DMS114 treated with DMSO at 0.1 percent for 48 hours (cell line): ENCODE measurements at regions not wholly inside any gene's neighbourhood (a gene's known extent, or its start where the extent isn't known, plus 50 kb on each side); places are given as distances from the start of the nearest gene placed in this dataset.

ENCODE experiments used
- DNase-seq: peaks from one replicate; lab custom pipeline; 2025; ENCODE audit not compliant: unreplicated experiment; lab: John Stamatoyannopoulos, UW

DNA sequence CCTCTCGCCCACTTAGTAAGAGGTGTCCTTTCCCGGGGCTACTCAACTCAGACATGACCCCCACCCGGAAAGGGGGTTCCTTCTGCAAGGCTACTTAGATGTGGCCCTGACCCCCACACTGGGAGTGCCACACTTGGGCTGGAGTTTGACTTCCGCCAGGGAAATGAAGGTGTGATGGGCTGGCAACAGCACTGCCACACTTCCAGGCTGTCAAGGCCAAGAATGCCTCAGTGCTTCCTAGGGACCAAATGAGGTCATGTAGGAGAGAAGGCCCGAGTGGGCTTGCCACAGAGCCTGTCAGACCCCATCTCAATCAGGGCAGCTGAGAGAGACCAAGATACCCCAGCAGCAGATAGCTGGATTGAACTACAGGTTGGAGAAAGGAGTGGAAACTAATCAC, 55.5 kb downstream of the DRD1 start:
- no peak for DNase-seq

DNA sequence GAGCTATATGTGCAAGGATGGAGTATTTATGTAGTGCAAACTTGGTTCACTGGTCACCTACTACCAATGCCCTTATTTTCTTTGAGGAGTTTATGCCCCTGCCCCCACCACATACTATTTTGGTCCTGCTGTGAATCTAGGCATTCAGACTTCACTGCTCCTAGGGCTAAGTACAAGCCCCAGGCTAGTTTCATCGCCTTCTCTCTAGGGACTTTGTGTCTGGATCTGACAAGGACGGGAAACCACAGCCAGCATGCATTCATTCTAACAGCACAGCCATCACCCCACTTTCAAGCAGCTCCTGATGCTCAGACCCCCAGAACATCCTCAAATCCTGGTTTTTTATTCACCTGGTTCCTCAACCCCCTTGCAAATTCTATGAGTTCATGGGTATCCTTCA, 56.8 kb downstream of the DRD1 start:
- DNase-seq: no peak

DNA sequence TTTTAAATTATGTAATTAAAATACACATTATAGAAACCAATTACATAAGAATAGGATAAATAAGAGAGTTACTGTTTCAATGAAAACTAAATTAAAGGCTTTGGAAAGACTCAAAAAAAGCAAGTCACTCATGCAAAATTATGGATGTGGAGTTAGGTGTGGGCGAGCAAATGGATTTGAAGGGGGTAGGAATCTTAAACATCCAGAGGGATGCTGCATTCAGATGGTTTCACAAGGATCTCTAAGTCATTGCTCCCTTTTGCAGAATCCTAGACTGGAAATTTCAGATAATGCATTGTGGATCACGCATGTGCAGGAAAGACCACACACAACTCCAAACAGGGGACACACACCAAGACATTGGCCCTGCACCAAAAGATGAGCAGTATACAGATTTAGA, 57.5 kb downstream of the DRD1 start:
- DNase-seq: no peak

DNA sequence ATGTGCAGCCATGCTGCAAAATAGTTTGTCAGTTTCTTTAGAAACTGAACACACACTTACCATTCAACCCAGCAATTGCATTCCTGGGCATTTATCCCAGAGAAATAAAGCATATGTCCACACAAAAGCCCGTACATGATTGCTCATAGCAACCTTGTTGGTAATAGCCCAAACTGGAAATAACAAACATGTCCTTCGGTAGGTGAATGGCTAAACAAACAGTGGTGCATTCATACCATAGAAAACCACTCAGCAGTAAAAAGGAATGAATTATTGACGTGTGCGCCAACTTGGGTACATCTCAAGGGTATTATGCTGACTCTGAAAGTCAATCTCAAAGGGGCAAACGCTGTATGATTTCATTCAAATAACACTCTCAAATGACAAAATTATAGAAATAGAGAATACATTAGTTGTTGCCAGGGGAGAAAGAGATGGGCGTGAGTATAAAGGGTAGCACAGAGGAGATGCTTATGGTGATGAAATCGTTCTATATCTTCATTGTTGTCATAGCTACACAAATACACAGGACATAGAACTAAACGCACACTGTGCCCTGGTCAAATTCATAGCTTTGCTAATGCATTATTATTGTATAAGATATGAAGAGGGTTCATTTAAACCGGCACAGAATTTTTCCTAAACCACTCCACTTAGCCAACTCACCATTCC, 58.2 kb downstream of the DRD1 start:
- no peak for DNase-seq

DNA sequence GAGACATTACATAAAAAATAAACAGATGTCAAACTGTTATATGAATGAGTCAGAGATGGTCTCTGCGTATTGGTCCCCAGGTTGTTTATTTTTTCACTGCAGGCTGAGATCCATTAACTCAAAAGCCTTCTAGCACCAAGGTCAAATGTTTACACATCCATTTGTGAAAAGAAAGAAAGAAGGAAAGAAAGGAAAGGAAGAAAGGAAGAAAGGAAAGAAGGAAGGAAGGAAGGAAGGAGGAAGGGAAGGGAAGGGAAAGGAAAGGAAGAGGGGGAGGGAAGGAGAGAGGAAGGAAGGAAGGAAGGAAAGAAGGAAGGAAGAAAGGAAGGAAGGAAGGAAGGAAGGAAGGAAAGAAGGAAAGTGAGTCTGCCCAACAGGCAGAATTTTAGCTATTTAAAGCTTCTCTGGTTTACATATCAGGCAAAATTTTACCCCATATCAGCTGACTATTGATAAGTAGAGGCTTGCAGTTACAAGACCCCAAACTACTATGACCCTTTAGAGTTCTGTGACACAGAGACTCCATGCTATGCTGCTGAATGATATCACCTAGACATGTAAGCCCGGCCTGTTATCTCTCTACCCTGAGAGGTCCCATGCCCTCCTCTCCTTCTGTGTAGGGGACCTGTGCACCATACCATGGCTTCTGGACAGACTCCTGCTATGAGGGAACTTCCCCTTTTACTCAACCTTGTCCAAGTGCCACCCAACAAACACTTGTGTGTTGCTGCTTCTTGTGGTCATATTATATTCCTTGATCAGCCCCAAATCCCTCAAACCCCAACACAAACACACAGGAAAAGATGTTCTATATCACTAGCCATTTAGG, 59.0 kb downstream of the DRD1 start:
- no peak for DNase-seq

DNA sequence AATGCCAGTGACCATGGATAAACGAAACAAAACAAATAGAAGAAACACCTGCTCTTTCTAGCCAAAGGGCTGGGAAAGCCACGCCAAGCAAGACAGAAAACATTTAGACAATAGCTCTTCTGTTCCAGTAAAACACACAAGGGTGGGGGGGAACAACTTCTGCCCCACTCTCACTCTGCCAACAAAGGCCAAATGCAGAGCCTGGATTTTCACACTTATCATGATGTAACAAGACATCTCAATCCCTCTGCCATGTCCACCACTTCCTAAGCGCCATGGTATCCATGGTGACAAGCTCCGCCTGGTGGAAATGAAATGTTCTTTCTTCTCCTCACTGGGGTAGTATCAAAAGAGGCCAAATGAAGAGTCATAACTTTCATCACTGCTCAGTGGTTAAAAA, 60.6 kb downstream of the DRD1 start:
- DNase-seq: no peak

DNA sequence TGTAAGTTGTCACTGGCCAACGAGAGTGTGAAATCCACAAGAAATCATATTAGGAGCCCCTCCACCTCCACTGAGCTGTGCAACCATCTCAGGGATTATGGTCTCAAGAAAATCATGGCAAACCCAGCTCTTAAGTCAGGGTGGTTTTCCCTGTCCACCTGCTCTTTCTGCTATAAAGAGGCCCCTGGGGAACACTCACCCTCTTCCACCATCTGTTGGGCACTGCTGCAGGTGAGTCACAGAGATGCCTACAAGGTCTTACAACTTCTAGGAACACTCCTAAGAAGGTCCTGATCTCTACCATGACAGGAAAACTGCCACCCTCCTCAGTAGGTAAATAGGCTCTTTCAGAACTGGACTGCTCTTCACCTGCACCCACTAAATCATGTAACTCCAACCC, 61.8 kb downstream of the DRD1 start:
- no peak for DNase-seq

DNA sequence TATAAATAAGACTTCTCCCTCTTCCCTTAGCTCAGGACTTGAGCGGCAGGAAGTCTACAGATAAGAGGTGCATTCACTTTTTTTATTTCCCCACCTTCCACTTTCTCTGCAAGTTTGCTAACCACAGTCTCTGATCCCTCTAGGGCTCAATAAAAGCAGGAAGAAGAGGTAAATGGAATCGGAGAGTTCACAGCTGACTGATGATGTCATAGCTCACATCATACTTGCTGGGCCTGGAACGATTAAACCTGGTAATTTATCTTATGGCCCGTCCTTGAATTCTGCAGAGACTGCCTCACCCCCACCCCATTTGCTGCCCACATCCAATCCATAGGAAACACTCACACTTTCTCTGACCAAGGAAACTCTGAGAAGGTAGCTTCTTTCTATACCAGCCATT, 62.9 kb downstream of the DRD1 start:
- no peak for DNase-seq

DNA sequence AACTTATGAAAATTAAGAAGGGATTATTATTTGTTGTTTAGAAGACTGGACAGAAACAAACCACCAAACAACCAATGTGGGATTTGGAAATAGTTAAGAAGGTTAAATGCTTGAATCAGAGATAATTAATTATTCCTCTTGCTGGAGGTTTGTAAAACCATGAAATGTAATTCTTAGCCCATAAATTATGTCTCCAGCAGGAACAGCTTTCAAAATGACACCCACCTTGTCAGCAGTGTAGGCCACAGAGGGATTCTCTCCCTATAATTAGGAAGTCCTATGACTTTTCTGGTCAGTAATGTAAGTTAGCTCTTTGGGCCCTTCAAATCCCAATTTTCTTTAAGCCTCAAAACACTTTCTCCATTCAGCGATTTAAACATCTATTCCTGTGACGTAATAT, 63.3 kb downstream of the DRD1 start:
- no peak for DNase-seq

DNA sequence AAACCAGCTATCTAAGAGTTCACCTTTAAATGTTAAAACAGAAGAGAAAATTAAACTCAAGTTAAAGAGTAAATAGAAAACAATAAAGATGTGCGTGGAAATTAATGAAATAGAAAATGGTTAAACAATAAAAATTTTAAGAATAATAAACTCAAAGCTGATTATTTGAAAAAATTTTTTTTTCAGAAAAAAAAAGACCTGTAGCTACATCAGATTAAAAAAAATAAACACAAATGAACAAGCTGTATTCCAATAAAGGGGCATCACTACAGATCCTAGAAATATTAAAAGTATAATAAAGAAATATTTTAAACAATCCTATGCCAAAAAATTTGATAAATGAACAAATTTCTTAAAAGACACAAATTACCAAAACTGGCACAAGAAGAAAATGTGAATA, 64.1 kb downstream of the DRD1 start:
- no peak for DNase-seq

DNA sequence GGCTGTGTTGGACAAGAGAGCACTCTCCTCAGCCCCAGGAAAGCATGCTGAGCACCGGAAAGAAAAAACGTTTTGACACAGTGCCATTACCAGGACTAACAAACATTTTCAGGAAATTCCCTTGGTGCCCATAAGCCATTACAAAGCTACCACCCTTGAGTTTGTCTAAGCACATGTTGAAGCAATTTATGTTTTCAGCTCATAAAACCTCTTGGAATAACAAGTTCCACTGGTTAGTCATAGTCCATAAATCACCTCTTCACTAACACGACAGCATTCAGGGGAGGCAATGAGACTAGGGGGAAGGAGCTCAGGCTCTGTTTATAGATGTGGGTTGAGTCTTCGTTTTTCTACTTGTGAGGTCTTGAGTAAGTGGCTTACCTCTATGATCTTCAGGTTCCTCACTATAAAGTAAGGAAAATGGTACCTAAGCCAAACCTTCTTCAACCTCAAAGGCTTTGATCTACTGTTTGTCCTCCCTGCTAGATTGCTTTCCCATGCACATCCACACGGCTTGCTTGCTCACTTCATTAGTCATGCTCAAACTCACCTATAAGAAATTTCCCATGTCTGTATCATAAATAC, 65.4 kb downstream of the DRD1 start:
- no peak for DNase-seq

DNA sequence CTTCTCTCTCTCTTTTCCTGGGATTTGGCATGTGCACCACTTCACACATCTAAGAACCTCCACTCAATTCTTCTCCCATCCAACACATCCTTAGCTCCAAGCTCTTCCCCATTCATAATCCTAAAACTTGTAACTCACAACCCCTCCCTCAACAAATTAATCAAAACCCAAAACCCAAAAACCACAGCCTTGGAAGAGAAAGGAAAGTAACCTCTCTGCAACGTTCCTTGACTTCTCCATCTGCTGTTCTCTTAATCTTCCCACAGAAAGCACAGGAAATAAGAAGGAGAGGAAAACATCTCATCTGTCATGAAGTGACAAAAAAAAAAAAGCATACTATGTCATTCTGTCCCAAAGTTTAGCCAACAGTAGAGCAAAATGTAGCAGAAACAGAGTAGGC, 66.2 kb downstream of the DRD1 start:
- no peak for DNase-seq

DNA sequence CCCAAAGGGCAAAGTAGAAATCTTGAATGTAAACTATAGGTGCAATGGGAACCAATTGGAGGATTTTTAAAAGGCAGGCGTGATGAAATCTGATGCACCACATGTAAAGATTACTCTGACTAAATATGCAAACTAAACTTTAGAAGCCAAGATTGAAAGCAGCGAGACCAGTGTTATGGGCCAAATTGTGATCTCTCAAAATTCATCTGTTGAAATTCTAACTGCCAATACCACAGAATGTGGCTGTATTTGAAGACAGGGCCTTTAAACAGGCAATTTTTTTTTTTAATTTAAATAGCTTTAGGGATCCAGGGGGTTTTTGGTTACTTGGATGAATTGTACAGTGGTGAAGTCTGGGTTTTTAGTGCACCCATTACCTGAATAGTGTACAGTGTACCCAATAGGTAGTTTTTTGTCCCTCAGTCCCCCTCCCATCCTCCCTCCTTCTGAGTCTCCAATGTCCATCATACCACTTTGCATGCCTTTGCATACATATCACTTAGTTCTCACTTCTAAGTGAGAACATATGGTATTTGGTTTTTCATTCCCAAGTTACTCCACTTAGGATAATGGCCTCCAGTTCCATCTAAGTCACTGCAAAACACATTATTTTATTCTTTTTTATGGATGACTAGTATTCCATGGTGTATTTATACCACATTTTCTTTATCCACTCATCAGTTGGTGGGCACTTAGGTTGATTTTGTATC, 69.7 kb downstream of the DRD1 start:
- DNase-seq: no peak

DNA sequence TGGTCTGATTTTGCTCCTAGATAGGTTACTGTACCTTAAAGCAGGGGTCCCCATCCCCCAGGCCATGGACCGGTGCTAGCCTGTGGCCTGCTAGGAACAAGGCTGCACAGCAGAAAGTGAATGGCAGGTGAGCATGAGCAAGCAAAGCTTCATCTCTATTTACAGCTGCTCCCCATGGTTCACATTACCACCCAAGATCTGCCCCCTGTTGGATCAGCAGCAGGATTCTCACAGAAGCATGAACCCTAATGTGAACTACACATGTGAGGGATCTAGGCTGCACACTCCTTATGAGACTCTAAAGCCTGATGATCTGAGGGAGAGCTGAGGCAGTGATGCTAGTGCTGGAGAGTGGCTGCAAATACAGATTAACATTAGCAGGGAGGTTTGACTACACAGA, 78.1 kb downstream of the DRD1 start:
- no peak for DNase-seq

DNA sequence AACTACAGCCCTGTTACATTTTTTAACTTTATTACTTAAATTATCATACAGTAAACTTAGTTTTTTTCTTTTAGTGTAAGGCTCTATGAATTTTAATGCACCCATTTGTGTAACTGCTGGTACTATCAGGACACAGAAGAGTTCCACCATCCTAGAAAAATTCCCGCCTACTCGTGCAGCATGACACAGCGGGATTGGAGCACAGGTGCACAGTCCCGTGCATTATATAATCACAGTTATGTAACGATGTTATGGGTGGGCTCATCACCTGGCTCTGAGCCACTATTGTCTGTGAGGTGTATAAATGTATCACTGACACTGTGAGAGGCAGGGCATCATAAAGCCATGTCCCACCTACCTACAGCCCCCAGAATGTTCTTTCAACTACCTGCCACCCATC, 80.7 kb downstream of the DRD1 start:
- DNase-seq: no peak

DNA sequence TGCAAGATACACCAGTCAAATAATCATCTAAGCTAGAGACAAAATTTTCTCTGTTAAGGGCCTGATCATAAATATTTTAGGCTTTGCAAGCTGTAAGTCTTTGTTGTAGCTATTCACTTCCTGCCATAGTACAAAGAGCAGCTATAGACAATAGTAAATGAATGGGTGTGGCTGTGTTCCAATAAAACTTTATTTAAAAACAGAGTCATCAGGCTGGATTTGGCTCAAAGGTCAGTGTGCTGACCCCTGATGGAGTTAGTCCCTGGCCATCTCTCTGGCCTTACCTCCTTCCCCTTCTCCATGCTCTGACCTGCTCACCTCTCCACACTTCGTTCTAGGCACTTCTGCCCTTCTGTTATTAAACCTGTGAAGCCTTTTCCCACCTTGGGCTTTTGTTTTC, 86.0 kb downstream of the DRD1 start:
- DNase-seq: no peak

DNA sequence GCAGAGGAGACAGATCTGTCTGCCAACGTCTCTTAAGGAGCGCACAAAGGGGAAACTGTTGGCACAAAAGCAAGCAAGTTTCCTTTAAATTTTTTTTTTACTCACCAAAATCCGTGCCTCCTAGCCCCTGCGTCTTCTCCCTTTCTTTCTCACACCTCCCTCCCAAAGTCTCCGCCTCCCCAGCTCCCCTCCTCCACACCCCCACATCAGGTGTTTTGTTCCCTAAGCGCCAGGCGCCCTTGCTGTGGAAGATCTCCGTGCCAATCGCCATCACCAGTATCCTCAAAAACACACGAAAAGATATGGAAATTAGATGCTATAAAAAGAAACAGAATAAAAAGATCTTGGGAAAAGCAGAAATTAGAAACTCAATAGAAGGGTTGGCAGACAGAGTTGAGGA, 87.6 kb downstream of the DRD1 start:
- DNase-seq: no peak

DNA sequence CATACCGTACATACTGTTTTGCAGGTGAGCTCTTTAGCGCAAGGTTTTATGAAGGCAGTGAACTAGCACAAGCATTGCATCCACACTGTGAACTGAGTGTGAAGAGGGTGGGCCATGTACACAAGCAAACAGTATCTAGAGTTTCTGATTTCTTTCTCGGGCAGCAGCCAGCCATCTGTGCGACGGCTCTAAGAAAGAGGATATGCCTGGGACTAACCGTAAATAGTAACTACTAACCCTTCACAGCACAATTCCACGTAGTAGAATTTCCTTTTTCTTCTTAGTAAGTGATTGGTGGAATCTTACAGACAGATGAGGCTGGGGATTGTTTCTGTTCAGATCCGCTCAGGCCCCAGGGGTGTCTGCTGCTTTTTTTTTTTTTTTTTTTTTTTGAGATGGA, 89.0 kb downstream of the DRD1 start:
- no peak for DNase-seq

DNA sequence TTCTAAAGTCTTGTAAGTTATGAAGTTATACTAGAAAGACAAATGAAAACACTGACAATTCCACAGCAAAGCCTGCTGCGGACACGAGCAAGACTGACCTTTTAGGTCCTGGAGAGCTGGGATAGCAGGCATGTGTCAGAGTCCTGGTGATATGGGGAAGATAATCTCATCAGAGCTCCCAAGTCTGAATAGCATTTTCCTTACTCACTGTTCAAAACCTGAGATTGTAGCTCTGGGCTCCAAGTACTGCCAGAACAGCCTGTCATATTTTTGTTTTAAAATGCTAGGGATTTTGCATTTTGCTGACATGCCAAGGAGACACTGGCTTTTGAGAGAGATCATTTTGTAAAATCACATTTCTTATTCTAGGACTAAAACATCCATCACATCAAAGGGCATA, 90.1 kb downstream of the DRD1 start:
- no peak for DNase-seq

DNA sequence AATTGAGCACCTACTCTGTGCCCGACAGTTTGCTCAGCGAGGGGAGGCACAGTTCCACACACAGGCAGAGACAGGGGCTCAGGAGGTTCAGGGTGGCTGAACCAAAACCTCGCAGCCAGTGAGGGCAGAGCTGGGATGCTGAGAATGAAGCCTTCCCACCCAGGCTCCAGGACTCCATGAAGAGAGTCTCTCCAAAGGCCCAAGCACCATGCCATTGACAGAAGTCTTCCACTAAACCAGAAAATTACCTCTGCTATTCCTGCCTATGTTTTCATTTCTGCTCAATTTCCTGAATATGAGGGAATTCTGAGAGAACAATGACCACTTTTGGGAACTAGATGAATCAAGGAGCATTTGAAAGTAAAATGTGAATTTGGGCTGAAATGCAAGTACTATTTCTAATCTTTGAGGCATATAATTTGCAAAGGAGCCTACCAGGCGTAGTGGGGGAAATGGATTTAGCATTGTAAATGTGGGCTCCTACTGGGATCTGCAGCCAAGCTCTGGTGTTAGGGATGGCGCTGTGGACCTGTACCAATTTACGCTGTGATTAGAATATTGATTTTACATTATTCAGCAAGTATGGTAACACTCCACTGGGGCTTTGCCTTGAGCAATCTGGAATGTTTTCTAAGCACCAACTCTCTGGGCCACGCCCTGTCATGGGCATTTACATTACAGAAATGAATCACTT, 91.9 kb downstream of the DRD1 start:
- no peak for DNase-seq

DNA sequence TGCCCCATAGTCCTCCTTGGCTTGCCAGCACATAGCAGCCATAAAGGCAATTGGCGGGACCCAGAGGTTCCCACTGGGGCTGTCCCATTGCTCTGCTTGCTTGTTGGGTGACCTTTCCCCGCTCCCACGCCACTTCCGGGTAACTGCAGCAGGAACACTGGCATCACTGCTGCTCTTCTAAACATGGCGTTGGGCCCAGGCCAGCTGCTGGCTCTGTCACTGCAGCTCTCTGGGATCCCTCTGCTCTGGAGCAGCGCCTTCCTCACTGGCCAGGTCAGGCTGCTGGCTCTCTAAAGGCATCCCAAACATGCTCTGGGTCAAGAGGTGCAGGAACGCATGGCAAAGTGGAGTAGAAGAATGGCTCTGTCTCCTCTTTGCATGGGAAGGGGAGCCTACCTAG, 92.9 kb downstream of the DRD1 start:
- DNase-seq: no peak
